ENCODE measurements at regions not wholly inside any gene's neighbourhood (a gene's known extent, or its start where the extent isn't known, plus 50 kb on each side); places are given as distances from the start of the nearest gene placed in this dataset.

- no peak for DNase-seq (ENCODE audit: low read depth, low spot score)
- Histone ChIP-seq H3K4me1 (ENCODE audit: insufficient read depth, insufficient read length) (no peaks in the 10 kb centered on the region), H3K9ac (ENCODE audit: insufficient read length, low read depth) (no peak overlapping the region), H3K36me3 (ENCODE audit: insufficient read depth, insufficient read length, low read length) (no peaks in the 10 kb centered on the region), H3K27me3 (ENCODE audit: insufficient read depth, insufficient read length) (no peaks in the 10 kb centered on the region), H3K4me3 (ENCODE audit: insufficient read length, low read depth) (no peak overlapping the region), H3K9me3 (ENCODE audit: insufficient read depth, low read length) (no peaks in the 10 kb centered on the region; the same call in 1 of the 2 replicates)
- TF ChIP-seq YY1 (IDR thresholded peaks at IDR 0.05; ENCODE audit: insufficient read depth, insufficient read length) (no peak), SUZ12 (IDR thresholded peaks at IDR 0.05; ENCODE audit: extremely low read depth, insufficient read depth, insufficient read length) (no peak), ZNF274 (IDR thresholded peaks at IDR 0.05; ENCODE audit: low read depth, low read length) (no peak)
Observed at GRCh38 chr9:75607521-75607920, 283.0 kb upstream of the PCSK5 start.

GRCh38 chr9:75609401-75609800 is 281.1 kb upstream of the PCSK5 start:
- no peak for DNase-seq (ENCODE audit: low read depth, low spot score)
- TF ChIP-seq ZNF274 (IDR thresholded peaks at IDR 0.05; ENCODE audit: low read depth, low read length) = no peak
- TF ChIP-seq SUZ12 (IDR thresholded peaks at IDR 0.05; ENCODE audit: extremely low read depth, insufficient read depth, insufficient read length) = no peak
- no peak for TF ChIP-seq YY1 (IDR thresholded peaks at IDR 0.05; ENCODE audit: insufficient read depth, insufficient read length)
- Histone ChIP-seq H3K4me1 (ENCODE audit: insufficient read depth, insufficient read length) (no peaks in the 10 kb centered on the region), H3K27me3 (ENCODE audit: insufficient read depth, insufficient read length) (no peaks in the 10 kb centered on the region), H3K9ac (ENCODE audit: insufficient read length, low read depth) (no peak overlapping the region), H3K4me3 (ENCODE audit: insufficient read length, low read depth) (no peak overlapping the region), H3K9me3 (ENCODE audit: insufficient read depth, low read length) (no peaks in the 10 kb centered on the region; the same call in 1 of the 2 replicates), H3K36me3 (ENCODE audit: insufficient read depth, insufficient read length, low read length) (no peaks in the 10 kb centered on the region)

DNA sequence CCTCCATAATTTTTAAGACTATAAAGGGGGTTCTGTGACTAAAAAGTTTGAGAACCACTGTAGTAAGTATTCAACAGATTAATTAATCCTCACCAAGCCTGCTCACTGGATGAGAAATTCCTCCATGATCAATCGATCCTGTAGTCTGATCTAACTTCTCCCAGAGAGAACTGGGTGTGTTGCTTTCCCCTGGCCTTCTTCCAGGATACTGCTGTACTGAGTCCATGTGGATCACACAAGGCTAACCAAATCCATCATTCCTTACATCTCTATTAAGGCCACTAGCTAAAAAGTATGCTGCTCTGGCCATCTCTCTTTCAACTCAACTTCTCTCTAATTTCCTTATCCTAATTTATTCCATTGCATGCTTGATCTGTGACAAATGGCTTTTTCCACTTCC is 280.2 kb upstream of the PCSK5 start:
- Histone ChIP-seq H3K9me3 (ENCODE audit: insufficient read depth, low read length) (no peaks in the 10 kb centered on the region; the same call in 1 of the 2 replicates), H3K9ac (ENCODE audit: insufficient read length, low read depth) (no peak overlapping the region), H3K36me3 (ENCODE audit: insufficient read depth, insufficient read length, low read length) (no peaks in the 10 kb centered on the region), H3K4me3 (ENCODE audit: insufficient read length, low read depth) (no peak overlapping the region), H3K27me3 (ENCODE audit: insufficient read depth, insufficient read length) (no peaks in the 10 kb centered on the region), H3K4me1 (ENCODE audit: insufficient read depth, insufficient read length) (no peaks in the 10 kb centered on the region)
- TF ChIP-seq ZNF274 (IDR thresholded peaks at IDR 0.05; ENCODE audit: low read depth, low read length) (no peak), SUZ12 (IDR thresholded peaks at IDR 0.05; ENCODE audit: extremely low read depth, insufficient read depth, insufficient read length) (no peak), YY1 (IDR thresholded peaks at IDR 0.05; ENCODE audit: insufficient read depth, insufficient read length) (no peak)
- DNase-seq (ENCODE audit: low read depth, low spot score) = no peak

GRCh38 chr9:75612205-75612604 is 278.3 kb upstream of the PCSK5 start:
- Histone ChIP-seq H3K4me1 (ENCODE audit: insufficient read depth, insufficient read length) (peaks cover 6% of the 10 kb centered on the region), H3K9me3 (ENCODE audit: insufficient read depth, low read length) (no peaks in the 10 kb centered on the region), H3K4me3 (ENCODE audit: insufficient read length, low read depth) (no peak overlapping the region), H3K9ac (ENCODE audit: insufficient read length, low read depth) (no peak overlapping the region), H3K36me3 (ENCODE audit: insufficient read depth, insufficient read length, low read length) (no peaks in the 10 kb centered on the region), H3K27me3 (ENCODE audit: insufficient read depth, insufficient read length) (no peaks in the 10 kb centered on the region)
- TF ChIP-seq ZNF274 (IDR thresholded peaks at IDR 0.05; ENCODE audit: low read depth, low read length) (no peak), SUZ12 (IDR thresholded peaks at IDR 0.05; ENCODE audit: extremely low read depth, insufficient read depth, insufficient read length) (no peak)
- no peak for DNase-seq (ENCODE audit: low read depth, low spot score)

GRCh38 chr9:75612754-75613153 is 277.7 kb upstream of the PCSK5 start:
- TF ChIP-seq YY1 (IDR thresholded peaks at IDR 0.05; ENCODE audit: insufficient read depth, insufficient read length) = no peak
- no peak for TF ChIP-seq ZNF274 (IDR thresholded peaks at IDR 0.05; ENCODE audit: low read depth, low read length)
- no peak for TF ChIP-seq SUZ12 (IDR thresholded peaks at IDR 0.05; ENCODE audit: extremely low read depth, insufficient read depth, insufficient read length)

GRCh38 chr9:75615284-75615683 is 275.2 kb upstream of the PCSK5 start:
- no peak for DNase-seq (ENCODE audit: low read depth, low spot score)
- TF ChIP-seq ZNF274 (IDR thresholded peaks at IDR 0.05; ENCODE audit: low read depth, low read length) (no peak), SUZ12 (IDR thresholded peaks at IDR 0.05; ENCODE audit: extremely low read depth, insufficient read depth, insufficient read length) (no peak)
- H3K36me3 ChIP-seq (ENCODE audit: insufficient read depth, insufficient read length, low read length) = no peaks in the 10 kb centered on the region
- H3K9me3 ChIP-seq (ENCODE audit: insufficient read depth, low read length) = no peaks in the 10 kb centered on the region
- H3K4me1 ChIP-seq (ENCODE audit: insufficient read depth, insufficient read length) = peaks cover 6% of the 10 kb centered on the region
- no peaks in the 10 kb centered on the region for H3K27me3 ChIP-seq (ENCODE audit: insufficient read depth, insufficient read length)
- no peak overlapping the region for H3K4me3 ChIP-seq (ENCODE audit: insufficient read length, low read depth)
- H3K9ac ChIP-seq (ENCODE audit: insufficient read length, low read depth) = no peak overlapping the region

More at GRCh38 chr9:75612754-75613153, 277.7 kb upstream of the PCSK5 start:
- Histone ChIP-seq H3K9ac (ENCODE audit: insufficient read length, low read depth) (no peak overlapping the region), H3K9me3 (ENCODE audit: insufficient read depth, low read length) (no peaks in the 10 kb centered on the region), H3K27me3 (ENCODE audit: insufficient read depth, insufficient read length) (no peaks in the 10 kb centered on the region), H3K4me1 (ENCODE audit: insufficient read depth, insufficient read length) (peaks cover 6% of the 10 kb centered on the region), H3K36me3 (ENCODE audit: insufficient read depth, insufficient read length, low read length) (no peaks in the 10 kb centered on the region), H3K4me3 (ENCODE audit: insufficient read length, low read depth) (no peak overlapping the region)
- no peak for DNase-seq (ENCODE audit: low read depth, low spot score)

DNA sequence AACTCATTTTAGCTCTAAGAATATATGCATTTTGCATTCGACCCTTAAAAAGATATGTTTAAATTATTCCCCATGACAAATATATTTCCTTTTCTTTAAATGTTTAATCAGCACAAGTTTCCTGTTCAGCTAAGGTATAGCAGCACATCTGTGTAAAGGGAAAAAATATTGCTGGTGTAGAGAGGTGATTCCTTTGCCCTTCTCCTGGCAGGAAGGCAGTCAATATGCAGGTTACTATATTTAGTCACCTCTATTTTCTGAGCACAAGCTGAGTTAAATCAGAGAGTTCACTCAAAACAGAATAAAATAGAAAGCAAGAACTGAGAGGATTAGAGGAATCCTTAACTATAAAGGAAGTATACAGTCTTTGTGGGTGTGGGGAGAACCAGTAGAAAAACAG is 274.4 kb upstream of the PCSK5 start:
- Histone ChIP-seq H3K9ac (ENCODE audit: insufficient read length, low read depth) (no peak overlapping the region), H3K27me3 (ENCODE audit: insufficient read depth, insufficient read length) (no peaks in the 10 kb centered on the region), H3K36me3 (ENCODE audit: insufficient read depth, insufficient read length, low read length) (no peaks in the 10 kb centered on the region), H3K4me1 (ENCODE audit: insufficient read depth, insufficient read length) (peaks cover 6% of the 10 kb centered on the region), H3K9me3 (ENCODE audit: insufficient read depth, low read length) (no peaks in the 10 kb centered on the region), H3K4me3 (ENCODE audit: insufficient read length, low read depth) (no peak overlapping the region)
- DNase-seq (ENCODE audit: low read depth, low spot score) = no peak
- TF ChIP-seq SUZ12 (IDR thresholded peaks at IDR 0.05; ENCODE audit: extremely low read depth, insufficient read depth, insufficient read length) = no peak
- TF ChIP-seq ZNF274 (IDR thresholded peaks at IDR 0.05; ENCODE audit: low read depth, low read length) = no peak
- no peak for TF ChIP-seq YY1 (IDR thresholded peaks at IDR 0.05; ENCODE audit: insufficient read depth, insufficient read length)

All from NT2/D1 (cell line).